ENCODE measurements at regions not wholly inside any gene's neighbourhood (a gene's known extent, or its start where the extent isn't known, plus 50 kb on each side); places are given as distances from the start of the nearest gene placed in this dataset.

- no peak for TF ChIP-seq JUND (IDR thresholded peaks at IDR 0.05; ENCODE audit: low read length)
Observed at GRCh38 chr10:81177651-81178244, 640.0 kb downstream of the SH2D4B start (continued).
